ENCODE measurements at regions not wholly inside any gene's neighbourhood (a gene's known extent, or its start where the extent isn't known, plus 50 kb on each side); places are given as distances from the start of the nearest gene placed in this dataset.

GRCh38 chr18:46334868-46335281 lies 230.7 kb downstream of the HAUS1 start:
- TF ChIP-seq ZFX (IDR thresholded peaks at IDR 0.05), result no peak
- TF ChIP-seq CTCF (conservative IDR thresholded peaks at IDR 0.05), result no peak

All from C4-2B (cell line).